HepG2 (cell line): ENCODE measurements at regions not wholly inside any gene's neighbourhood (a gene's known extent, or its start where the extent isn't known, plus 50 kb on each side); places are given as distances from the start of the nearest gene placed in this dataset.

Source experiments
- ATAC-seq: fragments of 200-7000 bp; cut with Tn5 transposase; 3 replicates; pipeline ENCODE4 v1.9.1; 2020; ENCODE audit warnings: mild to moderate bottlenecking, moderate library complexity
- BruUV-seq: library from RNA; stranded (reverse); fragments of 400-500 nt; replicated peaks from 2 replicates; lab custom pipeline; 2021; lab: Mats Ljungman, UMichigan
- CTCF ChIA-PET: fragments of 300-600 bp; formaldehyde crosslinking; extraction: SDS; loops from one replicate; lab custom pipeline; 2021; ENCODE audit warnings: low total read pairs, inconsistent platforms, low intra/inter-chr PET ratio; lab: Yijun Ruan, JAX
- POLR2A ChIA-PET: fragments of 350-600 bp; sonication (Branson Sonifier 250); formaldehyde crosslinking; loops from one replicate; lab custom pipeline; 2020; ENCODE audit warnings: antibody characterized with exemption, inconsistent platforms; lab: Yijun Ruan, JAX
- DNase-seq: peaks from one replicate; pipeline ENCODE4 v3.0.0-alpha.2; 2015; ENCODE audit warnings: low spot score
- FAIRE-seq: peaks from 3 replicates; lab custom pipeline; 2011; peaks lifted over from hg19 to GRCh38; lab: Jason Lieb, UNC
- H2AFZ ChIP-seq: one replicate; pipeline ENCODE4 v1.6.1; 2011; ENCODE audit warnings: low read length, inconsistent platforms
- H3K27ac ChIP-seq: fragments of 300-600 bp; 3 replicates; pipeline ENCODE4 v1.8.0; 2011; ENCODE audit warnings: mixed run types, mild to moderate bottlenecking, mixed read lengths, low read length, inconsistent platforms; ENCODE audit not compliant: insufficient read depth; ENCODE audit errors: extremely low read length
- H3K27me3 ChIP-seq, 2 experiments: fragments of 200-600 bp in 1 of 2; 2 replicates in 1 of 2; 3 replicates in 1 of 2; pipeline versions ENCODE4 v1.6.0 to v1.8.0; 2011; ENCODE audit warnings: low read length in 2 of 2, mild to moderate bottlenecking in 2 of 2, moderate library complexity in 2 of 2, inconsistent platforms in 1 of 2; ENCODE audit not compliant: insufficient read depth in 2 of 2, control insufficient read depth in 1 of 2
- H3K36me3 ChIP-seq, 2 experiments: fragments of 200-600 bp in 1 of 2; replicated peaks in 1 of 2; 2 replicates in 1 of 2; 3 replicates in 1 of 2; pipeline versions ENCODE4 v1.5.1 to v1.8.0; 2011; ENCODE audit warnings: low read length in 2 of 2, inconsistent platforms in 1 of 2; ENCODE audit not compliant: insufficient read depth in 2 of 2, control insufficient read depth in 1 of 2
- H3K4me1 ChIP-seq: 2 replicates; pipeline ENCODE4 v1.5.1; 2012; ENCODE audit warnings: low read length, inconsistent platforms; ENCODE audit not compliant: insufficient read depth
- H3K4me2 ChIP-seq: 2 replicates; pipeline ENCODE4 v1.6.0; 2011; ENCODE audit warnings: low read depth, low read length, inconsistent platforms
- H3K4me3 ChIP-seq, 3 experiments: fragments of 200-600 bp in 1 of 3; sonication (generic), shearing (Covaris generic) in 1 of 3; replicated peaks in 1 of 3; 2 replicates each; pipeline ENCODE4 v1.5.1; 2011 to 2016; ENCODE audit warnings: low read length in 3 of 3, inconsistent platforms in 2 of 3, low read depth in 2 of 3, mild to moderate bottlenecking in 2 of 3, control low read depth in 1 of 3, mixed read lengths in 1 of 3; ENCODE audit not compliant: insufficient read depth in 1 of 3
- H3K79me2 ChIP-seq: one replicate; pipeline ENCODE4 v1.6.1; 2011; ENCODE audit warnings: low read length, inconsistent platforms; ENCODE audit not compliant: insufficient read depth
- H3K9ac ChIP-seq: 2 replicates; pipeline ENCODE4 v1.6.0; 2011; ENCODE audit warnings: mild to moderate bottlenecking, low read depth, low read length, inconsistent platforms; ENCODE audit not compliant: insufficient read depth
- H3K9me3 ChIP-seq: 2 replicates; pipeline ENCODE4 v1.5.1; 2012; ENCODE audit warnings: mild to moderate bottlenecking, low read length
- H4K20me1 ChIP-seq: 2 replicates; pipeline ENCODE4 v1.6.0; 2011; ENCODE audit warnings: inconsistent platforms, mild to moderate bottlenecking, low read length, moderate library complexity; ENCODE audit not compliant: insufficient read depth
- EZH2 ChIP-seq: conservative IDR thresholded peaks from 2 replicates; pipeline ENCODE4 v1.6.1; 2012; ENCODE audit warnings: mild to moderate bottlenecking, low read depth, low read length, moderate library complexity
- GTF2F1 ChIP-seq: fragments of 150-350 bp; IDR thresholded peaks from 2 replicates; pipeline ENCODE4 v1.6.1; 2014; ENCODE audit warnings: low read length
- MAFF ChIP-seq: IDR thresholded peaks from 2 replicates; pipeline ENCODE4 v1.6.1; 2011; ENCODE audit warnings: low read depth, low read length, improper control_type of control experiment
- MAFK ChIP-seq, 2 experiments: IDR thresholded peaks in 1 of 2; conservative IDR thresholded peaks in 1 of 2; 2 replicates each; pipeline ENCODE4 v1.6.1; 2011; ENCODE audit warnings: improper control_type of control experiment in 2 of 2, low read length in 2 of 2
- MXD4 ChIP-seq: IDR thresholded peaks from 2 replicates; pipeline ENCODE4 v1.6.1; 2016; ENCODE audit warnings: mild to moderate bottlenecking, missing biosample characterization, missing genetic modification reagents
- TAF1 ChIP-seq: sonication (generic); formaldehyde crosslinking; IDR thresholded peaks from 2 replicates; pipeline ENCODE4 v1.4.0; 2020; ENCODE audit warnings: missing genetic modification reagents
- TFDP1 ChIP-seq: IDR thresholded peaks from 2 replicates; pipeline ENCODE4 v1.6.1; 2016; ENCODE audit warnings: missing compliant biosample characterization, missing genetic modification reagents, borderline replicate concordance
- WGBS: methylation state at CpG from one replicate; pipeline ENCODE4 v1.1.6; 2017; ENCODE audit warnings: low lambda C conversion rate; 5-methylcytosine and 5-hydroxymethylcytosine counted together
- in situ Hi-C: cut with HindIII; loops from 2 replicates; pipeline ENCODE4 v1.10.0; 2017; ENCODE audit warnings: low pct_unique_long_range_greater_than_20kb; ENCODE audit not compliant: extremely low pct_ligation_motif_present
- intact Hi-C: fragments of 100-400 bp; cut with micrococcal nuclease; formaldehyde crosslinking; loops from one replicate; pipeline ENCODE4 v1.10.0; 2022; ENCODE audit not compliant: unreplicated experiment

DNA sequence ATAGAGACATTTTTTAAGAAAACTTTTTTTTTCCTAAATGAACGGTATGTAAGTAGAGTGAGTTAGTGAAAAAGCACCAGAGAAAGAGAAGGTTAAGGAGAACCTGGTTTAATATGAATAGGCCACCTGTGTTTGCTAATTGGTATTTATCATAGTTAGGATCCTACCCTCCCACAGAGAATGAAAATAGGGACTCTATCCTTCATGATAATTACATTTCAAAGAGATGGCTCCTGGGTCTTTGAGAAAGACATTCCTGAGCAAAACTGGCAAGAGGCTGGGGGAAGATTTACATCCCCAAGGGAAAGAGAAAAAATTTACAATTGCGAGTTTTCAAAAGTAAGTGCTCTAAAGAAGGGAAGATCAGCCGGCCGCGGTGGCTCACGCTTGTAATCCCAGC lies 1284.5 kb downstream of the SLITRK1 start:
- H3K36me3 ChIP-seq, result no peaks in the 10 kb centered on the region
- H3K9ac ChIP-seq, result no peak overlapping the region
- ATAC-seq (no peak), FAIRE-seq (no peak), DNase-seq (no peak)
- H3K4me3 ChIP-seq, result no peak overlapping the region
- H3K79me2 ChIP-seq, result no peaks in the 10 kb centered on the region
- no TSS peak for BruUV-seq
- no peaks in the 10 kb centered on the region for H3K27me3 ChIP-seq
- no peak overlapping the region for H3K4me2 ChIP-seq
- no peaks in the 10 kb centered on the region for H3K4me1 ChIP-seq
- intact Hi-C loops (no loop called here), in situ Hi-C loops (no loop called here)
- H3K9me3 ChIP-seq, result peaks cover 17% of the 10 kb centered on the region
- POLR2A ChIA-PET, result no interaction called here
- CTCF ChIA-PET, result no interaction called here
- no peak for TF ChIP-seq TAF1 (CRISPR knock-in tag)
- TF ChIP-seq GTF2F1, result no peak
- TF ChIP-seq MXD4, result no peak
- 37% methylated on average over 6 of the region's 6 CpGs for whole genome bisulfite sequencing
- no peak overlapping the region for H3K27ac ChIP-seq
- no peaks in the 10 kb centered on the region for H4K20me1 ChIP-seq
- H2AFZ ChIP-seq, result no peak overlapping the region

- in situ Hi-C loops, result no loop called here
- 0% methylated on average over 1 of the region's 1 CpG for WGBS
- Histone ChIP-seq H3K9me3 (peaks cover 33% of the 10 kb centered on the region), H2AFZ (no peak overlapping the region), H3K27ac (no peak overlapping the region), H3K79me2 (no peaks in the 10 kb centered on the region), H3K4me1 (no peaks in the 10 kb centered on the region), H4K20me1 (no peaks in the 10 kb centered on the region), H3K4me2 (no peak overlapping the region), H3K36me3 (no peaks in the 10 kb centered on the region), H3K27me3 (no peaks in the 10 kb centered on the region), H3K9ac (no peak overlapping the region), H3K4me3 (no peak overlapping the region)
- intact Hi-C loops, result no loop called here
- TF ChIP-seq MAFF, result peak; percentile 67; the same call in 1 of the 2 replicates
- no peak for TF ChIP-seq EZH2
- peak; percentile 48 to 86; a peak in 3 of 4 replicates for TF ChIP-seq MAFK (conservative IDR thresholded peaks at IDR 0.05 in 1 of 2, IDR thresholded peaks at IDR 0.05 in 1 of 2; ENCODE audit: low read length in 2 of 2)
- no peak for TF ChIP-seq TFDP1 (CRISPR knock-in tag)
- ChIA-PET CTCF (no interaction called here), POLR2A (no interaction called here)
- DNase-seq, result no peak
- no peak for ATAC-seq
- BruUV-seq, result no TSS peak
- no peak for FAIRE-seq
Observed at GRCh38 chr13:82593239-82593638, 1289.0 kb downstream of the SLITRK1 start.
